Epithelial cell of prostate (primary cell): ENCODE measurements at regions not wholly inside any gene's neighbourhood (a gene's known extent, or its start where the extent isn't known, plus 50 kb on each side); places are given as distances from the start of the nearest gene placed in this dataset.
A peak's percentile ranks its signal among the peaks of the same experiment; 100 is the strongest.
"Not testable (repeated sequence)": the region's sequence is repeated elsewhere in the genome, so short reads cannot be mapped to it uniquely, and the experiment has no call there.

Source experiments
- DNase-seq: peaks from one replicate; pipeline ENCODE4 v3.0.0-alpha.2; 2011; ENCODE audit warnings: low read depth, low spot score
- H3K27ac ChIP-seq: fragments of 450-650 bp; 2 replicates; pipeline ENCODE4 v1.5.1; 2017; ENCODE audit warnings: mild to moderate bottlenecking

DNA sequence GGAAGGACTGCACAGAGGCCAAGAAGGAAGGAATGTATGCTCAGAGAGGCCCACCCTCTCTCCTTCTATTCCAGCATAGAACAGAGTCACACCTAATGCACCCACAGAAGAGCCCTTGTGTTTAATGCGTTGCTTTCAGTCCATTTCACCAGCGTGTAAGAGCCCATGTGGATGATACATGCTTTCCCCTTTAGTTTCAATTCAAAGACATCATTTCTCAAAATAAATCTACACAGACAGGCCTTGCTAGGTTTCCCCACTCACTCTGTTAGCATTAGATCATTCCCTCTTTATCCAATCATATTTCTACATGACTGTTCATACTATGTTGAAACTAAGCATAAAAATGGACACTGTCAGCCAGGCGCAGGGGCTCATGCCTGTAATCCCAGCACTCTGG, 331.5 kb downstream of the CEP170 start:
- not testable (repeated sequence) for DNase-seq, H3K27ac ChIP-seq

GRCh38 chr1:242914729-242915128, 340.4 kb downstream of the CEP170 start:
- not testable (repeated sequence) for H3K27ac ChIP-seq, DNase-seq

DNA sequence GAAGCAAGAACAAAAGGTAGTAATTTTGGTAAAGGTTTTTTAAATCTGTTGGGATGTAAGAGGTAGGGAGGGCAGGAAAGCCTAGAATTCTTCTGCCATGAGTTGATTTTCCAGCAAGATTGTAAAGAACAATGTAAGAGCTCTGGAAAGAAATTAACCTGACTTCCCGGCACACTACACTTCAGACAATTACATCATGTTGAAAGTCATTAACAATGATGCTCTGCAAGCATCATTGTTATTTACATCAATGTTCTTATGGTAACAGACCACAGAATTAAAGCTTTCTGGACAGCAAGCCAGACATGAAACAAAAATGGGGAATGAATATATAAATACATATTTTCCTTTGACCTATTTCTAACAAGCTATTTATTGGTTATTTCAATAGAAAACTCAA, 342.2 kb downstream of the CEP170 start:
- DNase-seq, H3K27ac ChIP-seq: not testable (repeated sequence)

GRCh38 chr1:242900558-242900957, 354.5 kb downstream of the CEP170 start:
- H3K27ac ChIP-seq, DNase-seq: not testable (repeated sequence)

GRCh38 chr1:242890192-242890741, 364.8 kb downstream of the CEP170 start:
- DNase-seq = no peak
- H3K27ac ChIP-seq = no peak overlapping the region

DNA sequence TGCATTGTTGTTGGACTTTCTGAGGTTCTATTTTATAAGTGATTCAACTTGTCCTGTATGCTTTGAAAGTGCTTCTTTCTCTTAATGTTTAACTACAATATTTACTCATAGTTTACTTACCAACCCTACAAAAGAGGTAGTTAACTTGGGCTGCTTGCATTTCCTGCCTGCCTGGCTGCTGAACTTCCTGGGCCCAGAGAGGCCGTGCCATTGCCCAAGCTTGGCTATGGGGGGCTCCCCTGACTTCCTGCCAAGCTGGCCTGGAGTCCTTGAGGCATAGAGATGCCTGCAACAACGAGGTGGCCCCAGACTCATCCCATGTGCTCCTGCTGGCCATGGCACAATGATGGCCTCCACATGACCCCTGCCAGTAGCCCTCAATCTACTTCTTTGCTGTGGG, 361.6 kb upstream of the PLD5 start:
- no peak overlapping the region for H3K27ac ChIP-seq
- no peak for DNase-seq

- not testable (repeated sequence) for H3K27ac ChIP-seq, DNase-seq
Measured at GRCh38 chr1:242880022-242880421, 355.5 kb upstream of the PLD5 start.

- no peak for DNase-seq
- H3K27ac ChIP-seq = no peak overlapping the region
Measured at GRCh38 chr1:242877743-242878142, 353.2 kb upstream of the PLD5 start.

GRCh38 chr1:242877229-242877628, 352.7 kb upstream of the PLD5 start:
- H3K27ac ChIP-seq = no peak overlapping the region
- no peak for DNase-seq

DNA sequence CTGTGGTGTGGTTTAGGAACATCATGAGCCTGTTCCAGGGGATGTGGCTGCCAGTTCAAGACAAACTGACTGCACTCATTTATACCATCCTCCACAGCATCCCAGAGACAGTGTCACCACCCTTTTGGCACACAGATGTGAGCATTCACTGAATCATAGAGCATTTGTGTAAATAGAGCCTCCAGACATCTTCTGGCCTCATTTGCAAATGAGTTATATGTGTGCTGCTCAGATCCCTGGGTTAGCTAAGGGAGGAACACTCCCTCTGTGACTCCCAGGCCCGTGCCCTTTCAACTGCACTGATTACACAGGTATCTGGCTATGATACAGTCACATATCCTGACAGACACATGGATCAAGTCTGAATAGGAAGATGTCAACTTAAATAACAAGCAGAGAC, 351.5 kb upstream of the PLD5 start:
- DNase-seq = peak; percentile 31
- H3K27ac ChIP-seq = no peak overlapping the region

GRCh38 chr1:242873661-242874060, 349.2 kb upstream of the PLD5 start:
- H3K27ac ChIP-seq = no peak overlapping the region
- no peak for DNase-seq

DNA sequence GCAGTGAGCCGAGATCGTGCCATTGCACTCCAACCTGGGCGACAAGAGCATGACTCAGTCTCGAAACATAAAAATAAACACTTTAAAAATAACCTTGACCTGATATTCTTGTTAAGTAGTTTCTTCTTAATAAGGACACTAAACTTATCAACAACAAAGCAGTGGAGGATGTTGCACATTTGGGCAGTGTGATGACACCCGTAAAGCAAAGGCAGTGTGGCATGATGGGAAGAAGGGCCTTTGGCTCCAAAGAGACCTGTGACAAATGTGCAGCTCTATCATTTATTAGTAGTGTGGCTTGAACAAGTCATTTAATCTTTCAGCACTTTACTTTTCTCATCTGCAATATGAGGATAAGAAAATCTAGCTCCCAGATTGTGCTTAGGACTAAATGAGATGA, 348.0 kb upstream of the PLD5 start:
- no peak for DNase-seq
- H3K27ac ChIP-seq = no peak overlapping the region

DNA sequence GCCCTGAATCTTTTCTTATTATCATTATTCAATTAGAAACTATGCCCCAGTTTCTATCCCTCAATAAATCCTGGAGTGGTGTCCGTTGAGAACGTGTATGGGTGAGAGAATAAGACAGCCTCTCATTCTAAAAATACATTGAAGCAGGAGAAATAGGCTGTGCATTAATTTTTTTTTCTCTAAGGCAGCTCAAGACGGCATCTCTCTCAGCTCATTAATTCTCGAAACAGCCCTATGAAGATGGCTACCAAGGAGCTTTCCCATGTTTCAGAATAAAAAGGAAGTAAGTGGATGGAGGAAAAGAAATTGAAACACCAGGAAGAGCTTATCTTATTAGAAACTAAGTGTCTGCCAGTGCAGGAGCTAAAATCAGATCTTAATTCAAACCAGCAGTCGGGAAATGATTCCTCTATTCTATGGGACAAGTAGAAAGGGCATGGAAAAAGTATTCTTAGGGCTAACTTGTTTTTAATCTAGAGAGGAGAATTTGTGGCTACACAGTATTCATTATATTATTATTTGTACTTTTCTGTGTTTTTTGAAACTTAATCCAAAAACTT, 347.1 kb upstream of the PLD5 start:
- H3K27ac ChIP-seq = no peak overlapping the region
- no peak for DNase-seq

- H3K27ac ChIP-seq = no peak overlapping the region
Measured at GRCh38 chr1:242870966-242871365, 346.5 kb upstream of the PLD5 start.

GRCh38 chr1:242856289-242856688, 331.8 kb upstream of the PLD5 start:
- no peak for DNase-seq
- H3K27ac ChIP-seq = no peak overlapping the region

More at GRCh38 chr1:242870966-242871365, 346.5 kb upstream of the PLD5 start:
- DNase-seq = no peak

GRCh38 chr1:242854466-242854865, 330.0 kb upstream of the PLD5 start:
- DNase-seq = no peak
- no peak overlapping the region for H3K27ac ChIP-seq

- no peak for DNase-seq
- no peak overlapping the region for H3K27ac ChIP-seq
Measured at GRCh38 chr1:242847390-242847993, 323.0 kb upstream of the PLD5 start.

- no peak for DNase-seq
- H3K27ac ChIP-seq = no peak overlapping the region
Measured at GRCh38 chr1:242842094-242842493, 317.6 kb upstream of the PLD5 start.

DNA sequence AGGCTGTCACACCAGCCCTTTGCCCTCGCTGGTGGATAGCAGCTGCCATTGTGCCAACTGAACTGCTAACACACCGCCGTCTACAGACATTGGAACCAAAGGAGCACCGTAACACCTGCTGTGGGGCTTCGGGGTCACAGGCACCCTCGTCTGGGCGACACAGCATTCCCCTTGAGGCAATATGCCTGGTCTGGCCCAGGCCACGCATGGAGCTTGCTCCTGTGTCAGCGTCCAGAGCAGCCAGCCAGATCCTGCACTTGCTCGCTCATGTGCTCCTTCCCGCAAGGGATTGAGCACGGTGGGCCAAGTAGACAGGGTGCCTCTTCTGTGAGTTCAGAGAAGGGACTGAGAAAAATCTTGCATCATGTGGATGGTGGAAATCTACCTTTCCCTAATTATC, 314.6 kb upstream of the PLD5 start:
- no peak for DNase-seq
- H3K27ac ChIP-seq = no peak overlapping the region

DNA sequence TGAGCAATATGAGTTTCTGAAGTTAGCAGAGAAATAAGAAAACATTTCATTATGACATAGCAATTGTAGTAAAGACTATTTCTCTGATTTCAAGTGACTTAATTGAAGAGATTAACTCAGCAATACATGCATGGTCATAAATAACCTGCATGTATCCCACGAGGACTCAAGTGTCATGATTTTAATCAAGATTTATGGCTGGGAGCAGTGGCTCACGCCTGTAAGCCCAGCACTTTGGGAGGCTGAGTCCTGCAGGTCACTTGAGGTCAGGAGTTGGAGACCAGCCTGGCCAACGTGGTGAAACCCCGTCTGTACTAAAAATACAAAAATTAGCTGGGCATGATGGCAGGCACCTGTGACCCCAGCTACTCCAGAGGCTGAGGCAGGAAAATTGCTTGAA, 311.9 kb upstream of the PLD5 start:
- DNase-seq = no peak
- H3K27ac ChIP-seq = no peak overlapping the region

- H3K27ac ChIP-seq = no peak overlapping the region
- no peak for DNase-seq
Measured at GRCh38 chr1:242828828-242829227, 304.3 kb upstream of the PLD5 start.

- H3K27ac ChIP-seq = no peak overlapping the region
Measured at GRCh38 chr1:242828199-242828598, 303.7 kb upstream of the PLD5 start.

More at GRCh38 chr1:242828199-242828598, 303.7 kb upstream of the PLD5 start:
- DNase-seq = no peak
